Astrocyte (in vitro differentiated cells and primary cell): ENCODE measurements at regions not wholly inside any gene's neighbourhood (a gene's known extent, or its start where the extent isn't known, plus 50 kb on each side); places are given as distances from the start of the nearest gene placed in this dataset.

ENCODE experiments used
- DNase-seq: peaks from one replicate; pipeline ENCODE4 v3.0.0-alpha.2; 2010; ENCODE audit warnings: low read depth
- FAIRE-seq: peaks from 2 replicates; lab custom pipeline; 2011; peaks lifted over from hg19 to GRCh38; lab: Jason Lieb, UNC
- H2AFZ ChIP-seq: 2 replicates; pipeline ENCODE4 v1.6.0; 2012; ENCODE audit warnings: low read depth, low read length, inconsistent platforms
- H3K27ac ChIP-seq: 2 replicates; pipeline ENCODE4 v1.5.1; 2011; ENCODE audit warnings: low read depth, low read length, inconsistent platforms
- H3K27me3 ChIP-seq: 2 replicates; pipeline ENCODE4 v1.6.0; 2011; ENCODE audit warnings: low read length, inconsistent platforms; ENCODE audit not compliant: insufficient read depth
- H3K36me3 ChIP-seq: 2 replicates; pipeline ENCODE4 v1.5.1; 2011; ENCODE audit warnings: low read length, inconsistent platforms; ENCODE audit not compliant: insufficient read depth
- H3K4me1 ChIP-seq: 2 replicates; pipeline ENCODE4 v1.5.1; 2011; ENCODE audit warnings: low read length, inconsistent platforms; ENCODE audit not compliant: insufficient read depth
- H3K4me2 ChIP-seq: 2 replicates; pipeline ENCODE4 v1.6.0; 2012; ENCODE audit warnings: low read length, inconsistent platforms
- H3K4me3 ChIP-seq: 2 replicates; pipeline ENCODE4 v1.5.1; 2011; ENCODE audit warnings: low read depth, mild to moderate bottlenecking, low read length, inconsistent platforms; ENCODE audit not compliant: insufficient read depth
- H3K79me2 ChIP-seq: 2 replicates; pipeline ENCODE4 v1.6.0; 2012; ENCODE audit warnings: mild to moderate bottlenecking, low read length, inconsistent platforms; ENCODE audit not compliant: insufficient read depth
- H3K9ac ChIP-seq: 2 replicates; pipeline ENCODE4 v1.6.0; 2012; ENCODE audit warnings: mild to moderate bottlenecking, low read length, inconsistent platforms
- H3K9me3 ChIP-seq: 2 replicates; pipeline ENCODE4 v1.5.1; 2012; ENCODE audit warnings: low read depth, mild to moderate bottlenecking, low read length, inconsistent platforms; ENCODE audit not compliant: insufficient read depth
- H4K20me1 ChIP-seq: 2 replicates; pipeline ENCODE4 v1.6.0; 2012; ENCODE audit warnings: low read length, inconsistent platforms; ENCODE audit not compliant: insufficient read depth
- H3K27ac Mint-ChIP-seq: one replicate; pipeline ENCODE4 v1.8.0; 2021; ENCODE audit warnings: mild to moderate bottlenecking, mixed read lengths; ENCODE audit not compliant: unreplicated experiment
- H3K27me3 Mint-ChIP-seq: one replicate; pipeline ENCODE4 v1.8.0; 2021; ENCODE audit warnings: low read depth, mixed read lengths; ENCODE audit not compliant: unreplicated experiment
- H3K36me3 Mint-ChIP-seq: one replicate; pipeline ENCODE4 v1.8.0; 2021; ENCODE audit warnings: low read depth, mixed read lengths; ENCODE audit not compliant: unreplicated experiment
- H3K4me1 Mint-ChIP-seq: one replicate; pipeline ENCODE4 v1.8.0; 2021; ENCODE audit warnings: low read depth, mixed read lengths; ENCODE audit not compliant: unreplicated experiment
- H3K4me3 Mint-ChIP-seq: one replicate; pipeline ENCODE4 v1.8.0; 2021; ENCODE audit warnings: mild to moderate bottlenecking, moderate library complexity, mixed read lengths; ENCODE audit not compliant: unreplicated experiment
- H3K9me3 Mint-ChIP-seq: one replicate; pipeline ENCODE4 v1.8.0; 2021; ENCODE audit warnings: mild to moderate bottlenecking, mixed read lengths; ENCODE audit not compliant: unreplicated experiment
- CTCF ChIP-seq: IDR thresholded peaks from 2 replicates; pipeline ENCODE4 v1.5.1; 2011; ENCODE audit warnings: low read depth, mild to moderate bottlenecking, inconsistent platforms, low read length, moderate library complexity; ENCODE audit not compliant: insufficient read depth
- EZH2 ChIP-seq: IDR thresholded peaks from 2 replicates; pipeline ENCODE4 v1.6.1; 2012; ENCODE audit warnings: mild to moderate bottlenecking, low read length, inconsistent platforms; ENCODE audit not compliant: insufficient read depth

GRCh38 chr6:110552076-110552475 lies 75.7 kb upstream of the SLC22A16 start:
- Histone ChIP-seq H3K9ac (no peak overlapping the region), H3K27me3 (no peaks in the 10 kb centered on the region), H3K4me2 (no peak overlapping the region), H3K79me2 (no peaks in the 10 kb centered on the region), H3K27ac (no peak overlapping the region), H3K4me3 (no peak overlapping the region), H4K20me1 (no peaks in the 10 kb centered on the region), H2AFZ (no peak overlapping the region), H3K36me3 (no peaks in the 10 kb centered on the region), H3K9me3 (peaks cover 4% of the 10 kb centered on the region), H3K4me1 (peaks cover 11% of the 10 kb centered on the region)
- peaks cover 20% of the 10 kb centered on the region for H3K9me3 Mint-ChIP-seq
- no peaks in the 10 kb centered on the region for H3K27me3 Mint-ChIP-seq
- H3K27ac Mint-ChIP-seq = no peak overlapping the region
- peaks cover 2% of the 10 kb centered on the region for H3K36me3 Mint-ChIP-seq
- FAIRE-seq = no peak
- TF ChIP-seq CTCF (no peak), EZH2 (no peak)
- no peak for DNase-seq
- H3K4me3 Mint-ChIP-seq = no peak overlapping the region
- H3K4me1 Mint-ChIP-seq = peaks cover 9% of the 10 kb centered on the region

GRCh38 chr6:110551088-110551487 lies 74.7 kb upstream of the SLC22A16 start:
- H3K36me3 Mint-ChIP-seq = peaks cover 2% of the 10 kb centered on the region
- Histone ChIP-seq H3K27me3 (no peaks in the 10 kb centered on the region), H3K4me3 (no peak overlapping the region), H3K36me3 (no peaks in the 10 kb centered on the region), H3K79me2 (no peaks in the 10 kb centered on the region), H3K4me1 (peaks cover 17% of the 10 kb centered on the region), H2AFZ (no peak overlapping the region), H3K4me2 (no peak overlapping the region), H4K20me1 (no peaks in the 10 kb centered on the region), H3K9ac (no peak overlapping the region), H3K9me3 (peaks cover 4% of the 10 kb centered on the region), H3K27ac (no peak overlapping the region)
- FAIRE-seq (no peak), DNase-seq (no peak)
- H3K27ac Mint-ChIP-seq = no peak overlapping the region
- H3K27me3 Mint-ChIP-seq = no peaks in the 10 kb centered on the region
- H3K4me3 Mint-ChIP-seq = no peak overlapping the region
- H3K9me3 Mint-ChIP-seq = peaks cover 25% of the 10 kb centered on the region
- peaks cover 13% of the 10 kb centered on the region for H3K4me1 Mint-ChIP-seq
- TF ChIP-seq CTCF (no peak), EZH2 (no peak)

GRCh38 chr6:110550353-110550752 lies 73.9 kb upstream of the SLC22A16 start:
- Mint-ChIP-seq H3K27ac (no peak overlapping the region), H3K4me1 (peaks cover 13% of the 10 kb centered on the region), H3K27me3 (no peaks in the 10 kb centered on the region), H3K36me3 (peaks cover 4% of the 10 kb centered on the region), H3K4me3 (no peak overlapping the region), H3K9me3 (peaks cover 30% of the 10 kb centered on the region)
- FAIRE-seq (no peak), DNase-seq (no peak)
- no peaks in the 10 kb centered on the region for H3K36me3 ChIP-seq
- H3K27ac ChIP-seq = no peak overlapping the region
- H3K4me3 ChIP-seq = no peak overlapping the region
- no peaks in the 10 kb centered on the region for H3K27me3 ChIP-seq
- H3K9me3 ChIP-seq = peaks cover 6% of the 10 kb centered on the region
- no peak overlapping the region for H3K4me2 ChIP-seq
- H2AFZ ChIP-seq = no peak overlapping the region
- TF ChIP-seq CTCF (no peak), EZH2 (no peak)
- no peak overlapping the region for H3K9ac ChIP-seq
- H3K4me1 ChIP-seq = peaks cover 17% of the 10 kb centered on the region
- no peaks in the 10 kb centered on the region for H3K79me2 ChIP-seq
- no peaks in the 10 kb centered on the region for H4K20me1 ChIP-seq
